ENCODE measurements at regions not wholly inside any gene's neighbourhood (a gene's known extent, or its start where the extent isn't known, plus 50 kb on each side); places are given as distances from the start of the nearest gene placed in this dataset.
"Not testable (repeated sequence)": the region's sequence is repeated elsewhere in the genome, so short reads cannot be mapped to it uniquely, and the experiment has no call there.

DNA sequence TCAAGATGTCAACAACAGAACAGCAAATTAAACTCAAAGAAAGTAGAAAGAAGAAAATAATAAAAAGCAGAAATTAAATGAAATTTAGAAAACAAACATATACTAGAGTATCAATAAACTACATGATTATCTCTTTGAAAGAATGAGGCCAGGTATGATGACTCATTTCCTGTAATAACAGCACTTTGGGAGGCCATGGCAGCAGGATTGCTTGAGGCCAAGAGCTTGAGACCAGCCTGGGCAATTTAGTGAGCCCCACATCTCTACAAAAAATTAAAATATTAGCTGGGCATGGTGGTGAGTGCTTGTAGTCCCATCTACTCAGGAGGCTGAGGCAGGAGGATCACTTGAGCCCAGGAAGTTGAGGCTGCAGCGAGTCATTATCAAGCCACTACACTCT lies 232.5 kb downstream of the RAB11FIP4 start:
- H3K4me2 ChIP-seq (ENCODE audit: low read depth, low read length): no peak overlapping the region
- TF ChIP-seq, protein P1, sequence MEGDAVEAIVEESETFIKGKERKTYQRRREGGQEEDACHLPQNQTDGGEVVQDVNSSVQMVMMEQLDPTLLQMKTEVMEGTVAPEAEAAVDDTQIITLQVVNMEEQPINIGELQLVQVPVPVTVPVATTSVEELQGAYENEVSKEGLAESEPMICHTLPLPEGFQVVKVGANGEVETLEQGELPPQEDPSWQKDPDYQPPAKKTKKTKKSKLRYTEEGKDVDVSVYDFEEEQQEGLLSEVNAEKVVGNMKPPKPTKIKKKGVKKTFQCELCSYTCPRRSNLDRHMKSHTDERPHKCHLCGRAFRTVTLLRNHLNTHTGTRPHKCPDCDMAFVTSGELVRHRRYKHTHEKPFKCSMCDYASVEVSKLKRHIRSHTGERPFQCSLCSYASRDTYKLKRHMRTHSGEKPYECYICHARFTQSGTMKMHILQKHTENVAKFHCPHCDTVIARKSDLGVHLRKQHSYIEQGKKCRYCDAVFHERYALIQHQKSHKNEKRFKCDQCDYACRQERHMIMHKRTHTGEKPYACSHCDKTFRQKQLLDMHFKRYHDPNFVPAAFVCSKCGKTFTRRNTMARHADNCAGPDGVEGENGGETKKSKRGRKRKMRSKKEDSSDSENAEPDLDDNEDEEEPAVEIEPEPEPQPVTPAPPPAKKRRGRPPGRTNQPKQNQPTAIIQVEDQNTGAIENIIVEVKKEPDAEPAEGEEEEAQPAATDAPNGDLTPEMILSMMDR (IDR thresholded peaks at IDR 0.05; ENCODE audit: low read length): no peak
- TF ChIP-seq EZH2phosphoT487 (IDR thresholded peaks at IDR 0.05; ENCODE audit: low read length) (no peak), EZH2 (optimal IDR thresholded peaks at IDR 0.05; ENCODE audit: low read depth, low read length) (no peak)
- no peak overlapping the region for H2AFZ ChIP-seq (ENCODE audit: low read length)
- H3K36me3 ChIP-seq (replicated peaks; ENCODE audit: insufficient read depth, low read length): no peaks in the 10 kb centered on the region
- no peaks in the 10 kb centered on the region for H3K79me2 ChIP-seq (ENCODE audit: low read length)
- DNase-seq: no peak
- H3K27ac ChIP-seq (ENCODE audit: low read length): no peak overlapping the region
- no peaks in the 10 kb centered on the region for H3K4me1 ChIP-seq (ENCODE audit: low read length)
- H3K9ac ChIP-seq (ENCODE audit: low read length): no peak overlapping the region
- no peak overlapping the region for H3K4me3 ChIP-seq (ENCODE audit: low read length)
- no peaks in the 10 kb centered on the region for H3K9me2 ChIP-seq (replicated peaks; ENCODE audit: insufficient read depth, low read length)
- H4K20me1 ChIP-seq (ENCODE audit: insufficient read depth, low read length): no peaks in the 10 kb centered on the region
- no peaks in the 10 kb centered on the region for H3K9me3 ChIP-seq (replicated peaks; ENCODE audit: insufficient read depth, low read length)
- H3F3A ChIP-seq (ENCODE audit: insufficient read depth, low read length): no peaks in the 10 kb centered on the region
- H3K27me3 ChIP-seq (replicated peaks; ENCODE audit: insufficient read depth, low read length): no peaks in the 10 kb centered on the region

GRCh38 chr17:31622500-31622899 lies 231.0 kb downstream of the RAB11FIP4 start:
- no peak overlapping the region for H3K4me3 ChIP-seq (ENCODE audit: low read length)
- H3K79me2 ChIP-seq (ENCODE audit: low read length): no peaks in the 10 kb centered on the region
- no peaks in the 10 kb centered on the region for H3K9me2 ChIP-seq (replicated peaks; ENCODE audit: insufficient read depth, low read length)
- H3K36me3 ChIP-seq (replicated peaks; ENCODE audit: insufficient read depth, low read length): no peaks in the 10 kb centered on the region
- no peak for DNase-seq
- no peak for TF ChIP-seq EZH2 (optimal IDR thresholded peaks at IDR 0.05; ENCODE audit: low read depth, low read length)
- TF ChIP-seq EZH2phosphoT487 (IDR thresholded peaks at IDR 0.05; ENCODE audit: low read length): no peak
- TF ChIP-seq, protein P1 (IDR thresholded peaks at IDR 0.05; ENCODE audit: low read length): no peak
- H3K27me3 ChIP-seq (replicated peaks; ENCODE audit: insufficient read depth, low read length): no peaks in the 10 kb centered on the region
- H3K9ac ChIP-seq (ENCODE audit: low read length): no peak overlapping the region
- no peaks in the 10 kb centered on the region for H3F3A ChIP-seq (ENCODE audit: insufficient read depth, low read length)
- H3K4me2 ChIP-seq (ENCODE audit: low read depth, low read length): no peak overlapping the region
- H4K20me1 ChIP-seq (ENCODE audit: insufficient read depth, low read length): no peaks in the 10 kb centered on the region
- H2AFZ ChIP-seq (ENCODE audit: low read length): no peak overlapping the region
- no peaks in the 10 kb centered on the region for H3K9me3 ChIP-seq (replicated peaks; ENCODE audit: insufficient read depth, low read length)
- H3K27ac ChIP-seq (ENCODE audit: low read length): no peak overlapping the region
- H3K4me1 ChIP-seq (ENCODE audit: low read length): no peaks in the 10 kb centered on the region

- Histone ChIP-seq H3K4me3 (ENCODE audit: low read length) (no peak overlapping the region), H3K36me3 (replicated peaks; ENCODE audit: insufficient read depth, low read length) (no peaks in the 10 kb centered on the region), H3K9ac (ENCODE audit: low read length) (no peak overlapping the region), H2AFZ (ENCODE audit: low read length) (no peak overlapping the region), H3K27me3 (replicated peaks; ENCODE audit: insufficient read depth, low read length) (no peaks in the 10 kb centered on the region), H3K79me2 (ENCODE audit: low read length) (no peaks in the 10 kb centered on the region), H3K9me3 (replicated peaks; ENCODE audit: insufficient read depth, low read length) (no peaks in the 10 kb centered on the region), H3K4me1 (ENCODE audit: low read length) (no peaks in the 10 kb centered on the region), H3K9me2 (replicated peaks; ENCODE audit: insufficient read depth, low read length) (no peaks in the 10 kb centered on the region), H4K20me1 (ENCODE audit: insufficient read depth, low read length) (no peaks in the 10 kb centered on the region), H3F3A (ENCODE audit: insufficient read depth, low read length) (no peaks in the 10 kb centered on the region), H3K27ac (ENCODE audit: low read length) (no peak overlapping the region), H3K4me2 (ENCODE audit: low read depth, low read length) (no peak overlapping the region)
- TF ChIP-seq, protein P1 (IDR thresholded peaks at IDR 0.05; ENCODE audit: low read length): no peak
- TF ChIP-seq EZH2phosphoT487 (IDR thresholded peaks at IDR 0.05; ENCODE audit: low read length) (no peak), EZH2 (optimal IDR thresholded peaks at IDR 0.05; ENCODE audit: low read depth, low read length) (no peak)
- DNase-seq: no peak
Measured at GRCh38 chr17:31621566-31621965, 230.1 kb downstream of the RAB11FIP4 start.

DNA sequence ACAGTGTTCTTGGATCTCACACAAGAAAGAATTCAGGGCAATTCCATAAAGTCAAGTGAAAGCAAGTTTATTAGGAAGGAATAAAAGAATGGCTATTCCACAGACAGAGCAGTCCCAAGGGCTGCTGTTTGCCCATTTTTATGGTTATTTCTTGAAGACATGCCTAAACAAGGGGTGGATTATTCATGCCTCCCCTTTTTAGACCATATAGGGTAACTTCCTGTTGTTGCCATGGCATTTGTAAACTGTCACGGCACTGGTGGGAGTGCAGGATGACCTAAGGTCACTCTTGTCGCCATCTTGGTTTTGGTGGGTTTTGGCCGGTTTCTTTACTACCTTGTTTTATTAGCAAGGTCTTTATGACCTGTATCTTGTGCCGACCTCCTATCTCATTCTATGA lies 219.6 kb downstream of the RAB11FIP4 start:
- H4K20me1 ChIP-seq (ENCODE audit: insufficient read depth, low read length); H3K9ac ChIP-seq (ENCODE audit: low read length); H3K27me3 ChIP-seq (replicated peaks; ENCODE audit: insufficient read depth, low read length); H3K4me2 ChIP-seq (ENCODE audit: low read depth, low read length); DNase-seq; H2AFZ ChIP-seq (ENCODE audit: low read length); H3F3A ChIP-seq (ENCODE audit: insufficient read depth, low read length); H3K4me1 ChIP-seq (ENCODE audit: low read length); H3K79me2 ChIP-seq (ENCODE audit: low read length); H3K27ac ChIP-seq (ENCODE audit: low read length); H3K36me3 ChIP-seq (replicated peaks; ENCODE audit: insufficient read depth, low read length); H3K9me2 ChIP-seq (replicated peaks; ENCODE audit: insufficient read depth, low read length); H3K9me3 ChIP-seq (replicated peaks; ENCODE audit: insufficient read depth, low read length); H3K4me3 ChIP-seq (ENCODE audit: low read length): not testable (repeated sequence)
